H9 (cell line): ENCODE measurements at regions not wholly inside any gene's neighbourhood (a gene's known extent, or its start where the extent isn't known, plus 50 kb on each side); places are given as distances from the start of the nearest gene placed in this dataset.
A peak's percentile ranks its signal among the peaks of the same experiment; 100 is the strongest.

Source experiments
- DNase-seq: peaks from one replicate; pipeline ENCODE4 v3.0.0-alpha.2; 2017
- H2AFZ ChIP-seq: one replicate; pipeline ENCODE4 v1.6.1; 2013; ENCODE audit warnings: mild to moderate bottlenecking, low read length, control low read depth, moderate library complexity
- H2AK5ac ChIP-seq: 2 replicates; pipeline ENCODE4 v1.6.1; 2013; ENCODE audit warnings: low read length, control low read depth, mixed read lengths; ENCODE audit not compliant: insufficient read length
- H2BK120ac ChIP-seq: one replicate; pipeline ENCODE4 v1.6.1; 2013; ENCODE audit warnings: low read depth, mild to moderate bottlenecking, low read length, control low read depth, inconsistent platforms; ENCODE audit not compliant: poor library complexity, severe bottlenecking
- H2BK12ac ChIP-seq: 2 replicates; pipeline ENCODE4 v1.6.1; 2013; ENCODE audit warnings: low read length, control low read depth, mixed read lengths, low read depth; ENCODE audit not compliant: insufficient read length
- H2BK15ac ChIP-seq: 2 replicates; pipeline ENCODE4 v1.6.1; 2013; ENCODE audit warnings: low read depth, low read length, control low read depth
- H2BK20ac ChIP-seq: one replicate; pipeline ENCODE4 v1.6.1; 2013; ENCODE audit warnings: low read depth, mild to moderate bottlenecking, low read length, control low read depth, inconsistent platforms; ENCODE audit not compliant: poor library complexity, severe bottlenecking
- H2BK5ac ChIP-seq: 2 replicates; pipeline ENCODE4 v1.6.1; 2013; ENCODE audit warnings: low read length, control low read depth, mixed read lengths; ENCODE audit not compliant: insufficient read length
- H3K14ac ChIP-seq: 2 replicates; pipeline ENCODE4 v1.6.1; 2013; ENCODE audit warnings: low read length, control low read depth; ENCODE audit not compliant: insufficient read depth
- H3K18ac ChIP-seq: 2 replicates; pipeline ENCODE4 v1.6.1; 2013; ENCODE audit warnings: low read depth, mild to moderate bottlenecking, mixed read lengths, low read length, control low read depth; ENCODE audit not compliant: insufficient read length
- H3K23ac ChIP-seq: 2 replicates; pipeline ENCODE4 v1.6.1; 2013; ENCODE audit warnings: low read length, control low read depth, mixed read lengths, low read depth; ENCODE audit not compliant: insufficient read length
- H3K23me2 ChIP-seq: 2 replicates; pipeline ENCODE4 v1.6.1; 2013; ENCODE audit warnings: low read depth, mild to moderate bottlenecking, mixed read lengths, low read length, control low read depth; ENCODE audit not compliant: insufficient read length, poor library complexity, severe bottlenecking
- H3K27ac ChIP-seq: 2 replicates; pipeline ENCODE4 v1.5.1; 2013; ENCODE audit warnings: low read length, control low read depth, mixed read lengths, low read depth; ENCODE audit not compliant: insufficient read length
- H3K27me3 ChIP-seq: 2 replicates; pipeline ENCODE4 v1.6.1; 2013; ENCODE audit warnings: low read length, control low read depth, inconsistent platforms; ENCODE audit not compliant: insufficient read depth
- H3K4ac ChIP-seq: 2 replicates; pipeline ENCODE4 v1.6.1; 2013; ENCODE audit warnings: low read depth, mild to moderate bottlenecking, control low read depth, inconsistent platforms, low read length, moderate library complexity
- H3K4me1 ChIP-seq: 2 replicates; pipeline ENCODE4 v1.6.1; 2013; ENCODE audit warnings: low read length, control low read depth, inconsistent platforms; ENCODE audit not compliant: insufficient read depth
- H3K4me2 ChIP-seq: 2 replicates; pipeline ENCODE4 v1.6.1; 2013; ENCODE audit warnings: low read length, control low read depth, mixed read lengths; ENCODE audit not compliant: insufficient read length, insufficient read depth
- H3K56ac ChIP-seq: 2 replicates; pipeline ENCODE4 v1.6.1; 2013; ENCODE audit warnings: low read depth, mild to moderate bottlenecking, mixed read lengths, low read length, control low read depth; ENCODE audit not compliant: insufficient read length
- H3K79me1 ChIP-seq: 2 replicates; pipeline ENCODE4 v1.6.1; 2013; ENCODE audit warnings: low read depth, mild to moderate bottlenecking, moderate library complexity, low read length, control low read depth, inconsistent platforms; ENCODE audit not compliant: insufficient read depth, poor library complexity, severe bottlenecking
- H3K79me2 ChIP-seq: 2 replicates; pipeline ENCODE4 v1.6.1; 2013; ENCODE audit warnings: low read length, control low read depth, inconsistent platforms; ENCODE audit not compliant: insufficient read depth
- H3K9ac ChIP-seq: 2 replicates; pipeline ENCODE4 v1.6.1; 2013; ENCODE audit warnings: low read length, control low read depth, mixed read lengths; ENCODE audit not compliant: insufficient read length; ENCODE audit errors: extremely low read depth
- H3K9me3 ChIP-seq: one replicate; pipeline ENCODE4 v1.6.1; 2013; ENCODE audit warnings: low read depth, low read length, inconsistent platforms; ENCODE audit not compliant: control insufficient read depth
- H3T11ph ChIP-seq: one replicate; pipeline ENCODE4 v1.6.1; 2013; ENCODE audit warnings: mild to moderate bottlenecking, low read length, control low read depth, inconsistent platforms
- H4K20me1 ChIP-seq: one replicate; pipeline ENCODE4 v1.6.1; 2013; ENCODE audit not compliant: control insufficient read depth, insufficient read length, insufficient read depth
- H4K5ac ChIP-seq: 2 replicates; pipeline ENCODE4 v1.6.1; 2013; ENCODE audit warnings: low read depth, mild to moderate bottlenecking, mixed read lengths, low read length, control low read depth; ENCODE audit not compliant: insufficient read length
- H4K8ac ChIP-seq: replicated peaks from 2 replicates; pipeline ENCODE4 v1.6.1; 2013; ENCODE audit warnings: low read length, control low read depth, mixed read lengths, low read depth; ENCODE audit not compliant: insufficient read length
- H4K91ac ChIP-seq: 2 replicates; pipeline ENCODE4 v1.6.1; 2013; ENCODE audit warnings: low read depth, mild to moderate bottlenecking, moderate library complexity, mixed read lengths, low read length, control low read depth; ENCODE audit not compliant: insufficient read length
- H3K27ac Mint-ChIP-seq, 3 experiments: 2 replicates in 2 of 3; 3 replicates in 1 of 3; pipeline ENCODE4 v1.8.0; 2020 to 2021; ENCODE audit warnings: mixed read lengths in 3 of 3, mild to moderate bottlenecking in 1 of 3, moderate library complexity in 1 of 3
- H3K27me3 Mint-ChIP-seq: 2 replicates; pipeline ENCODE4 v1.8.0; 2021; ENCODE audit warnings: low read depth, mild to moderate bottlenecking, moderate library complexity, mixed read lengths
- H3K36me3 Mint-ChIP-seq, 3 experiments: 2 replicates in 2 of 3; 3 replicates in 1 of 3; pipeline ENCODE4 v1.8.0; 2020 to 2021; ENCODE audit warnings: low read depth in 3 of 3, mixed read lengths in 3 of 3; ENCODE audit not compliant: insufficient read depth in 1 of 3
- H3K4me1 Mint-ChIP-seq, 2 experiments: 2 replicates each; pipeline ENCODE4 v1.8.0; 2020; ENCODE audit warnings: mixed read lengths in 2 of 2
- H3K4me3 Mint-ChIP-seq, 2 experiments: 2 replicates in 1 of 2; 3 replicates in 1 of 2; pipeline ENCODE4 v1.8.0; 2020 to 2021; ENCODE audit warnings: mild to moderate bottlenecking in 2 of 2, mixed read lengths in 2 of 2, moderate library complexity in 1 of 2
- H3K9me3 Mint-ChIP-seq, 2 experiments: 2 replicates in 1 of 2; 3 replicates in 1 of 2; pipeline ENCODE4 v1.8.0; 2020; ENCODE audit warnings: mild to moderate bottlenecking in 2 of 2, mixed read lengths in 2 of 2, moderate library complexity in 1 of 2
- CTCF ChIP-seq: fragments of 200-600 bp; sonication (generic); conservative IDR thresholded peaks from 3 replicates; pipeline ENCODE4 v1.8.0; 2021; ENCODE audit warnings: antibody characterized with exemption, mild to moderate bottlenecking
- WGBS: extraction: QIAGEN DNeasy Blood & Tissue Kit; methylation state at CpG from one replicate; pipeline ENCODE4 v1.1.7; 2013; ENCODE audit warnings: missing lambda C conversion rate, low lambda C conversion rate, mixed read lengths; ENCODE audit not compliant: insufficient read length; ENCODE audit errors: extremely low coverage; 5-methylcytosine and 5-hydroxymethylcytosine counted together

- peaks cover 12 to 31% of the 10 kb centered on the region in 2 experiments; a peak in 3 of 4 replicates for H3K4me1 Mint-ChIP-seq
- no peak overlapping the region for H4K8ac ChIP-seq
- no peaks in the 10 kb centered on the region for H4K20me1 ChIP-seq
- H2BK15ac ChIP-seq, result no peak overlapping the region
- H3K23me2 ChIP-seq, result no peaks in the 10 kb centered on the region
- WGBS, result no CpG with 5 or more reads among the region's 5 CpGs
- no peaks in the 10 kb centered on the region for H3K79me1 ChIP-seq
- no peak overlapping the region; a peak in 1 of 5 replicates for H3K4me3 Mint-ChIP-seq
- H3K18ac ChIP-seq, result no peak overlapping the region
- H2BK12ac ChIP-seq, result no peak overlapping the region
- H2BK120ac ChIP-seq, result no peak overlapping the region
- no peaks in the 10 kb centered on the region for H3K9me3 ChIP-seq
- no peak for TF ChIP-seq CTCF
- H3K27ac Mint-ChIP-seq, result no peak overlapping the region; a peak in 1 of 7 replicates
- no peak overlapping the region for H4K91ac ChIP-seq
- H3K14ac ChIP-seq, result no peak overlapping the region
- no peak overlapping the region for H3K9ac ChIP-seq
- no peak overlapping the region for H3K56ac ChIP-seq
- H3K23ac ChIP-seq, result no peak overlapping the region
- peaks cover 0 to 15% (median 2%) of the 10 kb centered on the region in 3 experiments; a peak in 4 of 7 replicates for H3K36me3 Mint-ChIP-seq
- H3T11ph ChIP-seq, result no peak overlapping the region
- H3K4me2 ChIP-seq, result no peak overlapping the region
- no peak overlapping the region for H2BK5ac ChIP-seq
- no peak overlapping the region for H3K27ac ChIP-seq
- H2BK20ac ChIP-seq, result no peak overlapping the region
- no peaks in the 10 kb centered on the region for H3K79me2 ChIP-seq
- DNase-seq, result peak; percentile 24
- H4K5ac ChIP-seq, result no peak overlapping the region
- H2AFZ ChIP-seq, result no peak overlapping the region
- H3K27me3 ChIP-seq, result no peaks in the 10 kb centered on the region
- no peak overlapping the region for H2AK5ac ChIP-seq
- H3K4ac ChIP-seq, result no peak overlapping the region
- no peaks in the 10 kb centered on the region for H3K27me3 Mint-ChIP-seq
- H3K9me3 Mint-ChIP-seq, result no peaks in the 10 kb centered on the region
- H3K4me1 ChIP-seq, result no peaks in the 10 kb centered on the region
Observed at GRCh38 chr2:125526093-125526492, 1129.9 kb upstream of the GYPC start.
